ENCODE measurements at regions not wholly inside any gene's neighbourhood (a gene's known extent, or its start where the extent isn't known, plus 50 kb on each side); places are given as distances from the start of the nearest gene placed in this dataset.

DNA sequence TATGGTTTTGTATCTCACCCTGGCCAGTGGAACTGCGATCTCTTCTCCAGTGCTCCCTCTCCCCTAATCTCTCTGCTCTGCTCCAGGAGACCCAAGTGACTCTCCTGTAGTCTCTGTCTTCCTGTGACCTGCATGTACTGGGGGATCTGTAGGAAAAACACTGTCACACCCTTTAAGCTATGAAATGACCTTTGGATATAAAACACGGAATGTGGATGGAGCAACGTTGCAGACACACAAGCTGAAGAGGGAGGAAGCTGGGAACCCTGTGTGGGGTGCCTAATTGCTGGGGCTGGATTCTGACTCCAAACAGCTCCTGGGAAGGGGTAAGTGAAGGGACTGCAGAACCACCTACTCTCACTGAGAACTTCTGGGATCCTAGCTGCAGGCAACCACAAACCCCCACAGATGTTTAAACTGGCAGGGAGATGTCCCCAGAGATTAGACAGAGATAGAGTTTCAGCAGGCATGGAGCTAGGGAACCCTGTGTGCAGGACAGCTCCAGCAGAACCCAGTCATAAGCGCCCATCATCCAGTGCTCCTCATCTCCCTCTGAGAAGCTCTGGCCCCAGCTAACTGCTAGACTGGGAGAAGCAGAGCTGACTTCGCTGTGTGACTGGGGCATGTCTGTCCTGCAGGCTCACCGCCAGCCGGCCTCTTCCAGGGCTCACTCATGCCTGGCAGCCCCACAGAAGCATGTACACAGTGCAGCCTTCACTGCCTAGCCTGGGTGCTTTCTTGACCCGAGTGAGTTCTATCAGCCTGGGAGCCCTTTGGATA is 482.7 kb upstream of the SETBP1 start:
- no peak overlapping the region for H3K27ac ChIP-seq (ENCODE audit: low read depth in 1 of 2, low read length in 2 of 2)
- WGBS, 2 donors, result 56 to 61% methylated on average over 8 of the region's 8 CpGs
- intact Hi-C loops (cut with DNase I), result no loop called here
- H3K9me3 ChIP-seq (ENCODE audit: control insufficient read depth, low read length), result no peaks in the 10 kb centered on the region
- no peaks in the 10 kb centered on the region for H3K27me3 ChIP-seq (ENCODE audit: control insufficient read depth in 1 of 2, insufficient read depth in 2 of 2, low read length in 1 of 2)
- no peaks in the 10 kb centered on the region for H3K4me1 ChIP-seq (ENCODE audit: control insufficient read depth in 1 of 2, insufficient read depth in 2 of 2, low read length in 2 of 2)
- H3K4me3 ChIP-seq (ENCODE audit: low read length in 2 of 2), result no peak overlapping the region
- ATAC-seq (ENCODE audit: low FRiP score) (no peak), DNase-seq (peak in 1 of 2 donors; percentile 68)
- no peaks in the 10 kb centered on the region for H3K36me3 ChIP-seq (ENCODE audit: control insufficient read depth in 1 of 2, insufficient read depth in 2 of 2, low read length in 1 of 2)

DNA sequence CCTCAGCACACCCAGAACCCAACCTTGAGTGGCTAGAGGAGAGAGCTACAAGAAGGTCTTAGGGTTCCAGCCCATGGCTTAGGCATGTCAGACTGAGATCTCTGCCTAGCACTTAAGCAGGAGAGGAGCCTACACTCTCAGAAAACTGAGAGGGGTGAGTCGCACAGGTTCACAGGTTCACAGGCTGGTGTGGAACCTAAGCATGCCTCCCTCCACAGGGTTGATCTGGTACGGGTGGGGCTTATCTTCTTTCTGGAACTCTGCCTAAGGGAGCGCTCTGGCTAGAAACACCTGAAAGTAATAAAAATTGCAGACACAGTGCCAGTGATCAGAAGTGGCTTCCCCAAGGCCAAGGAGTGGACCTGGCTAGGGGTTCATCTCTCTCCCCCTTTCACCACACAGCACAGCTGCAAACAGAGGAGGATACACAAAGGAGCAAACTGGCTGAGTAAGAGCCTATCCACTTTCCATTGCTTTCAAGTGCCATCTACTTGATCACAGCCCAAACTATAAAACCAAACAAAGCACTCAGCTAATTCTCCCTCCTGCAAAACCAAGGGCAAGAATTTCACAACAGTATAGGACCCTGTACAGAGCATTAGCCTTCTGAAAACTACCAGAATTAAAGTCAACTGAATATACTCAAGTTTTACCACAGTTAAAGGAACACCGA is 481.9 kb upstream of the SETBP1 start:
- ATAC-seq (ENCODE audit: low FRiP score), result no peak
- intact Hi-C loops (cut with DNase I), result no loop called here
- WGBS, 2 donors, result 89 to 93% methylated on average over 4 of the region's 4 CpGs

DNA sequence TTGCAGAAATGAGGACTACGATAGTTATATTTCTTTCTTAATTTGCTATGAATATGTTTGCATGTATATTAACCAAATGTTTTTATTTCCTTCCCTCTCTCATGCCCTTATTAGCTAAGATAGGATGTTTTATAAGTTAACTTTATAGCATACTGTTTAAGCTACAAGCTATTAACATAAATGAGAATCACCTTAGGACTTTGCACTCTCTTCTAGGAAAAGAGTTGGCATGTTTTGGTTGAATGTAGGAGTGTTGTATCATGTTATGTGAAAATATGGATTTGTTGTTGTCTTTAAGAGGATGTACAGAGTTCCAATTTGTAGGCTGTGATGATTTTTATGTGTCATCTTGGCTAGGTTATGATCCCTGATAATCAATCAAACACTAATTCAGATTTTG is 467.4 kb upstream of the SETBP1 start:
- WGBS, 2 donors, result 88 to 91% methylated on average over 1 of the region's 1 CpG
- ATAC-seq (ENCODE audit: low FRiP score), result no peak
- H3K4me3 ChIP-seq (ENCODE audit: low read length in 2 of 2), result no peak overlapping the region
- no peaks in the 10 kb centered on the region for H3K36me3 ChIP-seq (ENCODE audit: control insufficient read depth in 1 of 2, insufficient read depth in 2 of 2, low read length in 1 of 2)
- intact Hi-C loops (cut with DNase I), result no loop called here
- H3K27ac ChIP-seq (ENCODE audit: low read depth in 1 of 2, low read length in 2 of 2), result no peak overlapping the region
- H3K4me1 ChIP-seq (ENCODE audit: control insufficient read depth in 1 of 2, insufficient read depth in 2 of 2, low read length in 2 of 2), result no peaks in the 10 kb centered on the region
- no peaks in the 10 kb centered on the region for H3K27me3 ChIP-seq (ENCODE audit: control insufficient read depth in 1 of 2, insufficient read depth in 2 of 2, low read length in 1 of 2)
- DNase-seq, result no peak
- no peaks in the 10 kb centered on the region for H3K9me3 ChIP-seq (ENCODE audit: control insufficient read depth, low read length)

More for the DNA sequence above, 481.9 kb upstream of the SETBP1 start:
- Histone ChIP-seq H3K4me1 (ENCODE audit: control insufficient read depth in 1 of 2, insufficient read depth in 2 of 2, low read length in 2 of 2) (no peaks in the 10 kb centered on the region), H3K4me3 (ENCODE audit: low read length in 2 of 2) (no peak overlapping the region), H3K27ac (ENCODE audit: low read depth in 1 of 2, low read length in 2 of 2) (no peak overlapping the region), H3K27me3 (ENCODE audit: control insufficient read depth in 1 of 2, insufficient read depth in 2 of 2, low read length in 1 of 2) (no peaks in the 10 kb centered on the region), H3K36me3 (ENCODE audit: control insufficient read depth in 1 of 2, insufficient read depth in 2 of 2, low read length in 1 of 2) (no peaks in the 10 kb centered on the region), H3K9me3 (ENCODE audit: control insufficient read depth, low read length) (no peaks in the 10 kb centered on the region)
- no peak for DNase-seq

DNA sequence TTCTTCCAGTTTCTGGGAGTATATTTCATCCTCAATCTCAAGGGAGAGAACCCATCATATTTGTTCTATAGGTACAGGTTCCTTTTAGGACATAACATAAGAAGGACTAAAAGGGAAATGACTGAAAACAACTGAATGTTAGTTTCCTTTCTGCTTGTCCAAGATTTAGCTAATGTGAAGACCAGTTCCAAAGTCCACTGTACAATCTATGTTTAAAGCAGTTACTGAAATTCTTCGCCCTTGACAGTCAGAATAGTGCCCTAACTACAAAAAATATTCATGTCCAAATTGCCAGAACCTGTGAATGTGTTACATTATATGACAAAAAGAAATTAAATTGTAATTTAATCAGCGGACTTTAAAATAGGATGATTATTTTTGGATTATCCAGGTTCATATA is 466.3 kb upstream of the SETBP1 start:
- ATAC-seq (ENCODE audit: low FRiP score) (no peak), DNase-seq (no peak)
- intact Hi-C loops (cut with DNase I), result no loop called here
- Histone ChIP-seq H3K4me1 (ENCODE audit: control insufficient read depth in 1 of 2, insufficient read depth in 2 of 2, low read length in 2 of 2) (no peaks in the 10 kb centered on the region), H3K36me3 (ENCODE audit: control insufficient read depth in 1 of 2, insufficient read depth in 2 of 2, low read length in 1 of 2) (no peaks in the 10 kb centered on the region), H3K27ac (ENCODE audit: low read depth in 1 of 2, low read length in 2 of 2) (no peak overlapping the region), H3K4me3 (ENCODE audit: low read length in 2 of 2) (no peak overlapping the region), H3K9me3 (ENCODE audit: control insufficient read depth, low read length) (no peaks in the 10 kb centered on the region), H3K27me3 (ENCODE audit: control insufficient read depth in 1 of 2, insufficient read depth in 2 of 2, low read length in 1 of 2) (no peaks in the 10 kb centered on the region)
- 53 to 58% methylated on average over 2 of the region's 2 CpGs for WGBS, 2 donors

DNA sequence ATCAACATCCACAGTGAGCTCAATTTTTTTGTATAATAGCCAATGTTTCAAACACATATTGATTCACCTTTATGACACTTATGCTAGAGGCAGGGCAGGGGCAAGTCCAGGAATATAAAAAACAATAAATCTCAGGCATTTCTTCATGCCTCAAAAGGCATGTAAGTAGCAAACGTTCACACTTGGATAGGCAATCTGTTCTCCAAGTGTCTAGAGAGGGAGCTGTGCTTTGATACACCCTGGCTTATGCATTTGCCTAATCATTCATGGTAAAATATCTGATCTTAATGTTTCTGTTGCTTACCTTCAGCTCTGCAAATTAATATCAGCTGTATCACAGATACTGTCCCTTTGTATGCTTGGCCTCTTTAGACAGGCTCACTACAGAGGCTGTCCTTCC is 464.5 kb upstream of the SETBP1 start:
- ATAC-seq (ENCODE audit: low FRiP score) (no peak), DNase-seq (no peak)
- Histone ChIP-seq H3K27me3 (ENCODE audit: control insufficient read depth in 1 of 2, insufficient read depth in 2 of 2, low read length in 1 of 2) (no peaks in the 10 kb centered on the region), H3K4me1 (ENCODE audit: control insufficient read depth in 1 of 2, insufficient read depth in 2 of 2, low read length in 2 of 2) (no peaks in the 10 kb centered on the region), H3K27ac (ENCODE audit: low read depth in 1 of 2, low read length in 2 of 2) (no peak overlapping the region), H3K9me3 (ENCODE audit: control insufficient read depth, low read length) (no peaks in the 10 kb centered on the region), H3K4me3 (ENCODE audit: low read length in 2 of 2) (no peak overlapping the region), H3K36me3 (ENCODE audit: control insufficient read depth in 1 of 2, insufficient read depth in 2 of 2, low read length in 1 of 2) (no peaks in the 10 kb centered on the region)
- intact Hi-C loops (cut with DNase I), result no loop called here
- WGBS, 2 donors, result 67 to 77% methylated on average over 1 of the region's 1 CpG

DNA sequence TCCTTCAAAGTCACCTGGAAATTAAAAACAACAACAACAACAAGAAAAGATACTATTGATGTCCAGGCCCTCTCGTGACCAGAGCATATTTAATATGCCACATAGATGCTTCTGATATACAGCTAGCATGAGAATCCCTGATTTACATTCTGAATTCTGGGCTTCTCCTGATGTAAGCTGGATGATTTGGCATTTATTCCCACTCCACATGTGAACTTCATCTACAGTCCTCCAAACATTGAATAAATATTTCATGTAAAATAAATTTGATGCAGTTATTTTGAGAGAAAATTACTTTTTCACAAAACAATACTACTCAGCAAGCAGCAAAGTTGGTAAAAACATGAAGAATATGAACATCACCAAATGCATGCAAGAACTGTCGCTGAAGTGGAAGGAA is 453.2 kb upstream of the SETBP1 start:
- intact Hi-C loops (cut with DNase I), result no loop called here
- DNase-seq (no peak), ATAC-seq (ENCODE audit: low FRiP score) (no peak)
- Histone ChIP-seq H3K27ac (ENCODE audit: low read depth in 1 of 2, low read length in 2 of 2) (no peak overlapping the region), H3K4me3 (ENCODE audit: low read length in 2 of 2) (no peak overlapping the region), H3K4me1 (ENCODE audit: control insufficient read depth in 1 of 2, insufficient read depth in 2 of 2, low read length in 2 of 2) (no peaks in the 10 kb centered on the region), H3K36me3 (ENCODE audit: control insufficient read depth in 1 of 2, insufficient read depth in 2 of 2, low read length in 1 of 2) (no peaks in the 10 kb centered on the region), H3K9me3 (ENCODE audit: control insufficient read depth, low read length) (no peaks in the 10 kb centered on the region), H3K27me3 (ENCODE audit: control insufficient read depth in 1 of 2, insufficient read depth in 2 of 2, low read length in 1 of 2) (no peaks in the 10 kb centered on the region)
- WGBS, 2 donors, result 86 to 91% methylated on average over 2 of the region's 2 CpGs

DNA sequence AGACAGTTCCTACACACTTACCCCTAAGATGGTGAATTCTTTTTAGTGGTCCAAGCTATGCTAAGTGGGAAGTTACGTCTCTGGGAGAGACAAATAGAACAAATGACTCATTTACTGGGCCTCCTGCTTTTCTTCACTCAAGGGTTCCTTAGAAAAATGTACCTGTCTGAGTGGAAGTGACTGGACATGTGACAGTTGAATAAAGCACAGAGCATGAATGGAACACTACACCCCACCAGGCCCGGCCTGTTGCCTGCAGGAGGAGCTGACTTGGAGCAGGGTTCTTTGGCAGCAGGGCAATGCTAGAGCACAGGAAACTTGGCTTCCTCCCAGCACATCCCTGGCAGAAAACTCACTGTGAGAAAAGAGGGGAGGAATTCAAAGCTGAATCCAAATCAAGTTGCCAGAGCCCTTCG is 451.0 kb upstream of the SETBP1 start:
- DNase-seq (peak; percentile 82 to 89), ATAC-seq (ENCODE audit: low FRiP score) (peak; percentile 84)
- Histone ChIP-seq H3K36me3 (ENCODE audit: control insufficient read depth in 1 of 2, insufficient read depth in 2 of 2, low read length in 1 of 2) (no peaks in the 10 kb centered on the region), H3K4me3 (ENCODE audit: low read length in 2 of 2) (no peak overlapping the region), H3K27ac (ENCODE audit: low read depth in 1 of 2, low read length in 2 of 2) (no peak overlapping the region), H3K4me1 (ENCODE audit: control insufficient read depth in 1 of 2, insufficient read depth in 2 of 2, low read length in 2 of 2) (no peaks in the 10 kb centered on the region), H3K9me3 (ENCODE audit: control insufficient read depth, low read length) (no peaks in the 10 kb centered on the region), H3K27me3 (ENCODE audit: control insufficient read depth in 1 of 2, insufficient read depth in 2 of 2, low read length in 1 of 2) (no peaks in the 10 kb centered on the region)
- WGBS, 2 donors, result 4 to 7% methylated on average over 3 of the region's 3 CpGs
- intact Hi-C loops (cut with DNase I), result no loop called here

DNA sequence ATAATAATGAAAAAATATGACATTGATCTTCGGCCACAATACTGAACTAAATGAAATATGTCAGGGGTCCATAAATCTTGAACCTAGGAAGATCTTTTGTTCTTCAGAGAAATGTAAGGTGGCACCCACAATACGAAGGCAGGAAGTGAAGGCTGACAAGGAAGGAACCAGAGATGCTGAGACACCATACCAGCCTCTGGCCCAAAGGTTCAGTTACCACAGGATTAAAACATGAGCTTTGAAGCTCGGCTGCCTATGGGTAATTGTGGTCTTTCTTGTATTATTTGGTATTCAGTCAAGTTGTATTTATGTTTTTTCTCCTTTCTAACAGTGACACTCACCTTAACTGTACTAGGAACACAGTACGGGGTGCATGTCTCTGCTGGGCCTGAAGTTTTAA is 448.8 kb upstream of the SETBP1 start:
- no peaks in the 10 kb centered on the region for H3K36me3 ChIP-seq (ENCODE audit: control insufficient read depth in 1 of 2, insufficient read depth in 2 of 2, low read length in 1 of 2)
- intact Hi-C loops (cut with DNase I), result no loop called here
- H3K27me3 ChIP-seq (ENCODE audit: control insufficient read depth in 1 of 2, insufficient read depth in 2 of 2, low read length in 1 of 2), result no peaks in the 10 kb centered on the region
- no peaks in the 10 kb centered on the region for H3K4me1 ChIP-seq (ENCODE audit: control insufficient read depth in 1 of 2, insufficient read depth in 2 of 2, low read length in 2 of 2)
- no peak overlapping the region for H3K27ac ChIP-seq (ENCODE audit: low read depth in 1 of 2, low read length in 2 of 2)
- WGBS, 2 donors, result 94 to 96% methylated on average over 4 of the region's 4 CpGs
- no peaks in the 10 kb centered on the region for H3K9me3 ChIP-seq (ENCODE audit: control insufficient read depth, low read length)
- DNase-seq, result no peak
- no peak for ATAC-seq (ENCODE audit: low FRiP score)
- no peak overlapping the region for H3K4me3 ChIP-seq (ENCODE audit: low read length in 2 of 2)

DNA sequence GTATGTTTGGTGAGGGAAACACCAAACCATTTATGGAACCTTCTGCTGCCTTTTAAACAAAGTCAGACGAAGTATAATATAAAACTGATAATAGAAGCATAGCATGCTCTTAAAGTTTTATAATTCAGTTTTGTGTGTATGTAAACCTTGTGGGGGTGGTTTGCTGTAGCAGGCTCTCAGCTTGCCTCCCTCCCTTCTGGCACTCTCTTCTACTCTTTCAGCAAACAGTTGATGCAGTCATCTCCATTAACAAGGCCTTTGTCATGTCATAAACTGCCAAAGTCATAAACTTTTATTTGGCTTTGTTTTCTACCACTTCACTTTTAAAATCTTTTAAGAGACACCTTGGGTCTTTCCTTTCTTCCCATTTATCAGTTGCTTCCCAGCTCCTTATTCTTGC is 448.2 kb upstream of the SETBP1 start:
- intact Hi-C loops (cut with DNase I), result no loop called here

More for the DNA sequence above, 448.2 kb upstream of the SETBP1 start:
- ATAC-seq (ENCODE audit: low FRiP score) (no peak), DNase-seq (no peak)
- Histone ChIP-seq H3K27me3 (ENCODE audit: control insufficient read depth in 1 of 2, insufficient read depth in 2 of 2, low read length in 1 of 2) (no peaks in the 10 kb centered on the region), H3K9me3 (ENCODE audit: control insufficient read depth, low read length) (no peaks in the 10 kb centered on the region), H3K4me3 (ENCODE audit: low read length in 2 of 2) (no peak overlapping the region), H3K4me1 (ENCODE audit: control insufficient read depth in 1 of 2, insufficient read depth in 2 of 2, low read length in 2 of 2) (no peaks in the 10 kb centered on the region), H3K36me3 (ENCODE audit: control insufficient read depth in 1 of 2, insufficient read depth in 2 of 2, low read length in 1 of 2) (no peaks in the 10 kb centered on the region), H3K27ac (ENCODE audit: low read depth in 1 of 2, low read length in 2 of 2) (no peak overlapping the region)
- WGBS, 2 donors, result 89 to 93% methylated on average over 1 of the region's 1 CpG

All from aorta (tissue), 5 donors.